IgD-negative memory B cell (primary cell): ENCODE measurements at regions not wholly inside any gene's neighbourhood (a gene's known extent, or its start where the extent isn't known, plus 50 kb on each side); places are given as distances from the start of the nearest gene placed in this dataset.
A peak's percentile ranks its signal among the peaks of the same experiment; 100 is the strongest.

ENCODE experiments used
- H3K27ac Mint-ChIP-seq, 3 donors: one replicate each; pipeline ENCODE4 v1.8.0; 2020 to 2022; ENCODE audit warnings: mild to moderate bottlenecking in 3 of 3, mixed read lengths in 3 of 3, moderate library complexity in 1 of 3
- H3K27me3 Mint-ChIP-seq: one replicate; pipeline ENCODE4 v1.8.0; 2021; ENCODE audit warnings: mixed read lengths
- H3K36me3 Mint-ChIP-seq: one replicate; pipeline ENCODE4 v1.8.0; 2020; ENCODE audit warnings: mild to moderate bottlenecking, mixed read lengths
- H3K4me1 Mint-ChIP-seq, 3 donors: one replicate each; pipeline ENCODE4 v1.8.0; 2020 to 2022; ENCODE audit warnings: mixed read lengths in 3 of 3, mild to moderate bottlenecking in 1 of 3
- H3K4me3 Mint-ChIP-seq, 4 donors: one replicate each; pipeline ENCODE4 v1.8.0; 2020 to 2022; ENCODE audit warnings: mild to moderate bottlenecking in 4 of 4, mixed read lengths in 4 of 4, moderate library complexity in 3 of 4
- H3K9me3 Mint-ChIP-seq, 3 donors: one replicate each; pipeline ENCODE4 v1.8.0; 2020 to 2021; ENCODE audit warnings: mixed read lengths in 3 of 3, mild to moderate bottlenecking in 1 of 3

DNA sequence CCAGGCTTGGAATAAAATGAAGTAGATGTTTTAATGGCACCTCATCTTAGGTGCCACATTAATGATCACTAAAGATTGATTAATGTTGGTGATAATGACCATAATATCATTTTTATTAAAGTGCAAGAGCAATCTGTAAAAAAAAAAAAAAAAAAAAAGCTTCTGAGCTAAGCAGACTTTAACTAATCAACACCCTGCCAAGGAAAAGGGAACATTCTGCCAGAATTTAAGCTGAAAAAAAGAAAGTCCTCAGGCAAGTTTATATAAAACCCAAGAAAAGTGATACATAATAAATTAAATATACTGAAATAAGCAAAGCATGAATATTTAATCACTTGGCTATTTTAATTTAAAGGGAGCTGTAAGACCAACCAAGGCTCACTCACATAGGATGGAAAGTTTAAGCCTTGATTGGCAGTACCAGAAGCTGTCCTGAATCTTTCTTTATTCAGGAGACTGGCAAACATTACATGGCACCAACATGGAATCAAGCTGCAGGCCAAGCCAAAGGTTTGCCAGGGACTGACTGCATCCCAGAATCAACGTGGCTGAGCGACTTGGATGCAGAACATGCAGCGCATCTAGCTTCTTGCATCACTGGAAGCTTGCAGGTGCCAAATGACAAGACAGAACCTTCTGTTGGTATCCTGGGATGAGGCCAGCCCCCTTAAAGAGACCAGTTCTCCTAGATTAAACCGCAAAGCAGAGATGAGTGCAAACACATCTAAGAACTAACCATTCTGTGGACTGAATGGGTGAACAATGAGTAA lies 413.6 kb downstream of the ENC1 start:
- H3K27me3 Mint-ChIP-seq, result peaks cover 16% of the 10 kb centered on the region
- no peak overlapping the region for H3K4me3 Mint-ChIP-seq
- no peak overlapping the region for H3K27ac Mint-ChIP-seq
- no peaks in the 10 kb centered on the region for H3K36me3 Mint-ChIP-seq
- H3K9me3 Mint-ChIP-seq, result peaks cover 0 to 8% (median 2%) of the 10 kb centered on the region in 3 donors
- no peaks in the 10 kb centered on the region for H3K4me1 Mint-ChIP-seq

DNA sequence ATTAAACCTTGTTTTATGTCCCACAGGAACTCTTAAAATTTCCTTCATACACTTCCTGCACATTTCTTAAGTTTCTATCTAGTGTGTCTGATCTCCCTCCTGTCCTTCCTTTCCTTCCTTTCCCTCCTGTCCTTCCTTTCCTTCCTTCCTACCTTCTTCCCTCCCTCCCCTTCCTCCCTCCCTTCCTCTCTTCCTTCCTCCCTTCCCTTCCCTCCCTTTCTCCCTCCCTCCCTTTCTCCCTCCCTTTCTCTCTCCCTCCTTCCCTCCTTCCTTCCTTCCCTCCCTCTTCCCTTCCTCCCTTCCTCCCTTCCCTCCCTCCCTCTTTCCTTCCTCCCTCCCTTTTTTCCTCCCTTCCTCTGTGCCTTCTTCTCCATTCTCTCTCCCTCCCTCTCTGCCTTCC lies 414.9 kb downstream of the ENC1 start:
- no peaks in the 10 kb centered on the region for H3K4me1 Mint-ChIP-seq
- no peak overlapping the region for H3K4me3 Mint-ChIP-seq
- no peak overlapping the region for H3K27ac Mint-ChIP-seq
- H3K27me3 Mint-ChIP-seq, result peaks cover 10% of the 10 kb centered on the region
- H3K36me3 Mint-ChIP-seq, result no peaks in the 10 kb centered on the region
- peaks cover 0 to 8% (median 2%) of the 10 kb centered on the region in 3 donors for H3K9me3 Mint-ChIP-seq

DNA sequence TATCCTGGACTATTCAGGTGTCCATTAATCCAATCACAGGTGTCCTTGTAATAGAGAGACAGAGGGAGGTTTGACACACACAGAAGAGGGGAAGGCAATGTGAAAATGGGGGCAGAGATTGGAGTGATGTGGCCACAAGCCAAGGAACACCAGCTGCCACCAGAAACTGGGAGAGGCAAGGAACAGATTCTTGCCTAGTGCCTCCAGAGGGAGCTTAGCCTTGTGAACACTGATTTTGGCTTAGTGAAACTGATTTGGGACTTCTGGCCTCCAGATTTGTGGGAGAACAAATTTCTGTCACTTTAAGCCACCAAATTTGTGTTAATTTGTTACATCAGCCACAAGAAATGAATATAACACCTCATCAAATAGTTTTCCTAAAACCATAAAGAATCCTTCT lies 416.2 kb downstream of the ENC1 start:
- H3K4me3 Mint-ChIP-seq, result no peak overlapping the region
- peaks cover 10% of the 10 kb centered on the region for H3K27me3 Mint-ChIP-seq
- H3K9me3 Mint-ChIP-seq, result peaks cover 3 to 5% (median 3%) of the 10 kb centered on the region in 3 donors
- no peaks in the 10 kb centered on the region for H3K36me3 Mint-ChIP-seq
- no peak overlapping the region for H3K27ac Mint-ChIP-seq
- no peaks in the 10 kb centered on the region for H3K4me1 Mint-ChIP-seq

DNA sequence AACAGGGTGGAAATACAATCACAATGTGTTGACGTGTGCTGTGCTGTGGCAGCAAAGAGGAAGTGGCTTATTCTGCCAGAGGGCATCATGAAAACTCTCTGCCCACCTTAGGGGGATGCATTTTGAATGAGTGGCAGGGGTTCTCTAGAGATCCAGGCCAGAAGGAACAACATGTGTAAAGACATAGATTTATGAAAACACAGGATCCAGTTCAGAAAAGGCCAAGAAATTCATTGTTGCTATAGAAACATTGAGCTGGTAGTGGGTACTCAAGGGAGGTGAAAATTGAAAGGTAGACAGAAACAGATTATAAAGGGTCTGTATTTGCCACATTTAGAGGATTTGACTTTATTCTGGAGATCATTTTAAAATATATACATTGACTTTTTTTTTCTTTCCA lies 417.7 kb downstream of the ENC1 start:
- Mint-ChIP-seq H3K27me3 (peaks cover 10% of the 10 kb centered on the region), H3K9me3 (peaks cover 1 to 6% (median 5%) of the 10 kb centered on the region in 3 donors), H3K36me3 (no peaks in the 10 kb centered on the region), H3K27ac (no peak overlapping the region), H3K4me1 (no peaks in the 10 kb centered on the region), H3K4me3 (no peak overlapping the region)

DNA sequence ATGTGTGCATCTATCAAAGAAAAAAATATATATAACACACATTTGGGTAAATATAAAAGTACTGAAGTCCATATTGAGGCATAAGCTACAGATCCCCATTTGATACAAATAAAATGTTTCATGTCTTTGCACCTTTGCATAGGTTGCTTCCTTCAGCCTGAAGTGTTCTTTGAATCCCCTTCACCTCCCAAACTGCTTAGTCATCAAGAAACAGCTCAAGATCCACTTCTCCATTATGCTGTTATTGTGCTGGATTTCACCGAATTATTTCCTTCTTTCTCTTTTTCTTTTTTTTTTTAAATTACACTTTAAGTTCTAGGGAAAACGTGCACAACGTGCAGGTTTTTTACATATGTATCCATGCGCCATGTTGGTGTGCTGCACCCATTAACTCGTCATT lies 419.1 kb downstream of the ENC1 start:
- Mint-ChIP-seq H3K4me3 (no peak overlapping the region), H3K9me3 (peaks cover 1 to 6% (median 5%) of the 10 kb centered on the region in 3 donors), H3K36me3 (no peaks in the 10 kb centered on the region), H3K27ac (no peak overlapping the region), H3K27me3 (peaks cover 7% of the 10 kb centered on the region), H3K4me1 (no peaks in the 10 kb centered on the region)

DNA sequence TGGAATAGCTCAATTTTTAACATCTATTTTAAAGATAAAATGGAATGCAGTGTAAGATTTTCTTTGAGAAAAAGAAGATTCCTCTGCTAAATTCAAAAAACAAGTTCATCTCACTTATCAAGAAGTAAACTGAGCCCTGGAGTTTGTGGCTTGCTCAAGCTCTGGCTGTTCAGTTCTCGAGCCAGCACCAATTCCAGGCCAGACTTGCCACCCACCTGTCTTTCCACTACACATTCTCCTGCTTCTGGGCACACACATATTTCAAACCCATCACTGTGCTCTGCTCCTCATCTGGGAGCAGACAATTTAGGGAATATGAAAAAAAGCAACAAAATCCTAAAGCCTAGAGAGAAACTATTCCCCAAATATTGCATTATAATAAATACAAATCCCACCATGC lies 424.5 kb downstream of the ENC1 start:
- no peaks in the 10 kb centered on the region for H3K4me1 Mint-ChIP-seq
- peaks cover 0 to 6% (median 1%) of the 10 kb centered on the region in 3 donors for H3K9me3 Mint-ChIP-seq
- H3K4me3 Mint-ChIP-seq, result no peak overlapping the region
- H3K36me3 Mint-ChIP-seq, result no peaks in the 10 kb centered on the region
- no peaks in the 10 kb centered on the region for H3K27me3 Mint-ChIP-seq
- no peak overlapping the region for H3K27ac Mint-ChIP-seq

DNA sequence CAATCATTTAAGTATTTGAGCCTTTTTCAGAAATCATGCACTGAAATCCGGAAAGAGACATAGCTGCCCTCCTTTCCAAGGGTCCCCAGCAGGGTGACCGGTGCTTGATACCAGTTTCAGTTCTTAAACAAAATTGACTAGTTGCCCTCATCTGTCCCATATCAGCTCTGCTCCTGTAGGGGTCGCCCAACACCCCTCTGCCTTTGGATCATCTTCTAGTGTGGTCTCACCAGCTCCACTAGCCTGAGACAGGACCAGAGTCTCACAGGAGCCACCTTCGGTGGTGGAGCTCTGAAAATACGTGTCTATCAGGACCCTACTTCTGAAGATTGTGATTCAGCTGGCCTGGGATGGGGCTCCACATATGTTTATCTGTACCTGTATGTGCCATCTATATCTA lies 428.2 kb downstream of the ENC1 start:
- Mint-ChIP-seq H3K36me3 (peaks cover 2% of the 10 kb centered on the region), H3K27ac (no peak overlapping the region), H3K4me1 (no peaks in the 10 kb centered on the region), H3K27me3 (peaks cover 3% of the 10 kb centered on the region), H3K4me3 (no peak overlapping the region), H3K9me3 (no peaks in the 10 kb centered on the region)

DNA sequence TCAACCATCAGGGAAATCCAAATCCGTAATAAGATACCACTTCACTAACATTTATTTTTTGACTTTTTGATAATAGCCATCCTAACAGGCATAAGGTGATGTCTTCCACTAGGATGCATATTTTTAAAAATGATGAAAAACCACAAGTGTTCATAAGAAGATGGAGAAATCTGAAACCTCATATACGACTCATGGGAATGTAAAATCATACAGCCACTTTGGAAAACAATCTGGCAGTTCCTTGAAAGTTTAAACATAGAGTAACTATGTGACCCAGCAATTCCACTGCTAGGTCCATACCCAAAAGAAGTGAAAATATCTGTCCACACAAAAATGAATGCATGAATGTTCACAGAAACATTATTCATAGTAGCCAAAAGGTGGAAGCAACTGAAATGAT lies 431.0 kb downstream of the ENC1 start:
- Mint-ChIP-seq H3K9me3 (no peaks in the 10 kb centered on the region), H3K36me3 (peaks cover 2% of the 10 kb centered on the region), H3K27ac (no peak overlapping the region), H3K27me3 (peaks cover 4% of the 10 kb centered on the region), H3K4me3 (no peak overlapping the region), H3K4me1 (no peaks in the 10 kb centered on the region)

DNA sequence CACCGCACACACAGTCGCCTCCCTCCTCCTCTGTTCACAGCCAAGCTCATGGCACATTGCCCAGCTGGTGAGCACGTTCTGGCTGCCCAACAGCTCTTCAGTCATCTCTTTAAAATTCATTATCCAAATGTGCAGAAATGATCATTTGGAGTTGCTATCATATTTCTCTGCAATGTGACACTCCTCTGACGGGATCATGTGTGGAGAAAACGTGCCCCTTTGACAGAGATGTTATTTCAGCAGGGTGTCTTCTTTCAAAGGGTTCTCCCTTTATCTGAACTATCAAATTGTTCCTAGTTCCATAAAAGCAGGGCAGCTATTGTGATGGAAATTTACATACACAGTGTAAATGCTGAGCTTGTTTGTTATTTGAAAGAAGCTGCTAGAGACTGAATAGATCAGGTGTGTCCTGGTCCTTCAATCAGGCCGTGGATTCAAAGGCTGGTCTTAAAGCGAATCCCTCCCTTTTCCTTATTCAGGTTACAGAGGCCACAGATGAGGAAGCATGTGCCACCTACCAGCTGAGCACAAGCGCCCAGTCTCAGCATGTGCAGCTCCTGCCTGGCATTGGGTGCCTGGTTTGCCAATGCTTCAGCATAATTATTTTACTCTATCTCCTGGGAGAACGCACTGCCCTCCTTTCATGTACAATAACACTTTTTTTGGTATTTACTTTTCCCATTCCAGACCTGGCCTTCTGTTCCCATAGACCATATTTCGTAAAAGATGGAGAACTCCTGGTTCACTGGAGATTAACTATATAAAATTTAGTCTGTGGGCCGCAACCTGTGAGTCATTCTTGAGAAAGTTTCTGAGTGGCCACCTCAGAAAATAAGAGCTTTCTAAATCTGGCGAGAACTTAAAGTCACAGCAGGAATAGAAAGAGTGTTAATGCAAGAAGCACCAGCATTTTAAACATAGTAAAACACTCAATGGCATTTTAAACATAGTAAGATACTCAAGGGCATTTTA lies 433.7 kb downstream of the ENC1 start:
- H3K36me3 Mint-ChIP-seq, result peaks cover 2% of the 10 kb centered on the region
- H3K4me3 Mint-ChIP-seq, result no peak overlapping the region
- no peaks in the 10 kb centered on the region for H3K4me1 Mint-ChIP-seq
- peak overlapping the region in 1 of 3 donors; percentile 40 for H3K27ac Mint-ChIP-seq
- no peaks in the 10 kb centered on the region for H3K9me3 Mint-ChIP-seq
- peaks cover 4% of the 10 kb centered on the region for H3K27me3 Mint-ChIP-seq

DNA sequence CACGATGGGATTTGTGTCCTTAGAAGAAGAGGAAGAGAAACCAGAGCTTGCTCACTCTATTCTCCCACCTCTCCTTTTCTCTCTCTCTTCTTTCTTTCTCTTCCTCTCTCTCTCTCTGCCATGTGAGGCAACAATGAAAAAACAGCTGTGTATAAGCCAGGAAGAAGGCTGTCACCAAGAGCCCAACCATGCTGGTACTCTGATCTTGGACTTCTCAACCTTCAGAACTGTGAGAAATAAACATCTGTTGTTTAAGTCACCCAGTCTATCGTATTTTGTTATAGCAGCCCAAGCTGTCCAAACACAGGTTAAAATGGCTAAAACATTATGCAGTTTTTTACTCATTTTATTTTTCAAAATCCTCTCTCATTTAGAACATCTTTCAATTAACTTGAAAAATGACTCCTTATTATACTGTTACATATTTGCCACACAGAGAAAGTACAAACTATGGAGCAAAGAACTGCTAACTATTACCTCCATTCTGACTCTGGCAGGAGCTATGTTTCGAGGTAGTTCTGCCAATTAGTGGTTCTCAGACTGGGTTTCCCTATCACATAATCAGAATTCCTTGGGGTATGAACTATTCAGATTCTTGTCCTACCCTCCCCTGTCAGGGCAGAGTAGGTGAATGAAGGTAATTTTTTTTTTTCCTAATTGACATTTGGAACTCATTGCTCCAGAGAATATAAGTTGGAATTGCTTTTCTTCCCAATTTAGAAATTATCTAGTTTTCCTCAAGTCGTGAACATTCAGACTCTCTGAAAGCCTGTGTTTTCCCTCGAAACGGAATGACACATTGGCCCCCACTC lies 434.6 kb downstream of the ENC1 start:
- Mint-ChIP-seq H3K27me3 (peaks cover 4% of the 10 kb centered on the region), H3K9me3 (no peaks in the 10 kb centered on the region), H3K36me3 (peaks cover 2% of the 10 kb centered on the region), H3K4me1 (peaks cover 0 to 2% (median 0%) of the 10 kb centered on the region in 3 donors), H3K4me3 (no peak overlapping the region), H3K27ac (no peak overlapping the region)

DNA sequence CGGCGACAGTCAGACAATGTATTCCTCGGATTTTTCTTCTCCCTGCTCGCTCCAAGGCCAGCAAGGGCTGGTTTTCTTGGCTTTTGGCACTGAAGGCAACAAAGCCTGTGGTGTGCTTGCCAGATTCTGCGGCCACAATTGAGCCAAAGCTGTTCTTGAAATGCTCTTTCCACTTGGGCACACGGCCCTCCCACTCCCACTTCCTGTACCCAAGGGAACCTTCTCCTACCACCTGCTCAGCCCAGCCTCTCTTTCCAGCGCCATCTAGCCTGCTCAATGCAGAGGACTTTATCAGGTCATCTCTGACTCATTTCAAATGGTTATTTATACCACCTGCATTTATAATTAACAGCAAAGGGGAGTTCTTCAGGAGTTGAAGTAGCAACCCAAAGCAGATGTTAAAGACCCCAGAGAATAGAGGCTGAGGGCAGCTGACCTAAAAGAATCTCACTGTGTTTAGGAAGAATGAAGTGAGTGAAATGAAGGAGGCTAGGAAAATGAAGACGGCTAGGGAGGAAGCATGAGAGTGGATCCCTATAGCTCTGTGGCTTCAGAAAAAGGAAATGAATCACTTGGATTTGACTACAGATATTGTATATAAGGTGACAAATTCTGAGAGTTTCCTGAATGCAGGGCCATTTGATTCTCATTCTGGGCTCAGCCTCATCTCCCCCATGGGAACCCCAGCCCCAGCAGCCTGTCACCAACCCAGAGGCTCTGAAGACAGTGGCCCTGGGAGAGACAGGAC lies 439.0 kb downstream of the ENC1 start:
- H3K27ac Mint-ChIP-seq, result no peak overlapping the region
- H3K27me3 Mint-ChIP-seq, result peaks cover 2% of the 10 kb centered on the region
- H3K4me1 Mint-ChIP-seq, result peaks cover 0 to 2% (median 0%) of the 10 kb centered on the region in 3 donors
- no peaks in the 10 kb centered on the region for H3K36me3 Mint-ChIP-seq
- no peaks in the 10 kb centered on the region for H3K9me3 Mint-ChIP-seq
- H3K4me3 Mint-ChIP-seq, result no peak overlapping the region

DNA sequence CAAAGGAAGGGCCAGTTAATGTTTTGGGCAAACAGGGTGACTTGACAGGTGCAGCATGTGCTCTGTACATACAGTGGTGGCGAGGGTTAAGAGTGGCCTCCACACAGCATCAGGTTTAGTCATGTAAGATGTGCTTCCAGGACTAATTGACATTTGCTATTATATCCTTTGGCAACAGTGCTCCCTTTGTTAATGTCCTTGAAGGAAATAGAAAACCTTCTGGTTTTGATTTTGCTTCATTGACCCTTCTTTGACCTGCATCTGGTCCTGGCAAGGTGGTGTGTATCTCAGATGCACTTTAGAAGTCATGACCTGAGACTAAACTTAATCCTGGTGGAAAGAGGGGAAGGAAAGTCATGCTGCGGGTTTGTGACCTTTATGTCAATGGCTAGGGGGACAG lies 440.0 kb downstream of the ENC1 start:
- Mint-ChIP-seq H3K27ac (no peak overlapping the region), H3K27me3 (no peaks in the 10 kb centered on the region), H3K4me1 (peaks cover 0 to 6% (median 4%) of the 10 kb centered on the region in 3 donors), H3K9me3 (no peaks in the 10 kb centered on the region), H3K36me3 (no peaks in the 10 kb centered on the region), H3K4me3 (no peak overlapping the region)

DNA sequence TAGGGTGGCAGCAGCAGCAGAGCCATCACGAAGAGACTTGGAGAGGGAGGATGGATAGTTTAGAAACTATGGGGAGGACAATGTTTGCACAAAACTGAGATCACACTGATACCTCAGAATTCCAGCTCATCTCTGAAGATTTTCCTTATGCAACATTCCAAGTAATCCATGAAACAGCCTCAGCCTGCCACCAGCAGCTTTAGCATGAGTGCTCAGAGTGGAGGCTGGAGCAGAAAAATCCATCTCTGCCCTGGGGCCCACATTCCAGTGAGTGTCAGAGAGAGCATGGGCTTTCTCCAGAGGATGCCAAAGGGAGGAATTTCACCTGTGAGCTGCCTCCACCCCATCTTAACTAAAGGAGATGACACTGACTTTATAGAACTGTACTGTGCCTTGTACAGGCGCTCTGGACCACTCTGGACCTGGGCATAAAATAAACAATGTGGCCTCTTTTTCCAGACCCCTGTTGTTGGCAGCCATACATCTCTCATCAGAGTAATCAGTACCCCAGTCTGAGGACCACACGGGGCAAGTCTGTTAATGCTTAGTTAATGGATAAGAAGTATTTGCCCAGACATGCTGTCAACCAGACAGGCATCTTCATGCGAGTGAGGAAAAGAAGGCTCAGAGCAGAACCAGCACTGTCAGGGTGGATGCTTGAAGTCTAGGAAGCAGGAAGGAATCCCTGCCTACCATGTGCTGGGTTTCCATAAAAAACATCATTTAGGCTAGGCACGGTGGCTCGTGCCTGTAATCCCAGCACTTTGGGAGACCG lies 440.9 kb downstream of the ENC1 start:
- Mint-ChIP-seq H3K4me1 (peaks cover 0 to 6% (median 4%) of the 10 kb centered on the region in 3 donors), H3K36me3 (no peaks in the 10 kb centered on the region), H3K9me3 (no peaks in the 10 kb centered on the region), H3K27ac (no peak overlapping the region), H3K4me3 (no peak overlapping the region), H3K27me3 (no peaks in the 10 kb centered on the region)

DNA sequence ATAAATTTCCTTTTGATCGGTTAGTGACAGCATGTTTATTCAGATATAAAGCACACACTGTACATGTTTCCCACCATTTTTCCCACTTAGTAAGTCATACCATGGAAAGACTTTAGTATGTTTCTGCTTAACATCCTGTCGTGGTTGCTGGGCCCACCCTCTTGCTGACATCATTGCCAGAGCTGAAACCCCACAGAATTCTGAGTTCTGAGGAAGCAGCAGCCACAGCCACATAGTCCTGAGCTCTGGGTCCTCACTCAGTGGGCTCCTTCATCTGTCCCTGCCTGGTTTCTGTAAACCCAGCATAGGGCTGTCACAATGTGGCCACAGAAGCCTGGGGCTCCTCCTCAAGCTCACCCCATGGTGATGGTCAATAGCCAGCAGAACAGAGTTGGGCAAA lies 441.5 kb downstream of the ENC1 start:
- H3K9me3 Mint-ChIP-seq, result no peaks in the 10 kb centered on the region
- H3K27ac Mint-ChIP-seq, result no peak overlapping the region
- H3K4me1 Mint-ChIP-seq, result peaks cover 0 to 6% (median 4%) of the 10 kb centered on the region in 3 donors
- H3K27me3 Mint-ChIP-seq, result peaks cover 2% of the 10 kb centered on the region
- no peaks in the 10 kb centered on the region for H3K36me3 Mint-ChIP-seq
- no peak overlapping the region for H3K4me3 Mint-ChIP-seq
